ENCODE measurements at regions not wholly inside any gene's neighbourhood (a gene's known extent, or its start where the extent isn't known, plus 50 kb on each side); places are given as distances from the start of the nearest gene placed in this dataset.

GRCh38 chr13:84980571-84980970 lies 818.6 kb downstream of the SLITRK6 start:
- H3K4me3 ChIP-seq (ENCODE audit: low read length), result no peak overlapping the region
- TF ChIP-seq CTCF (conservative IDR thresholded peaks at IDR 0.05; ENCODE audit: low read depth, low read length), result no peak
- DNase-seq (ENCODE audit: low read depth), result no peak

- no peak for DNase-seq (ENCODE audit: low read depth)
- TF ChIP-seq CTCF (conservative IDR thresholded peaks at IDR 0.05; ENCODE audit: low read depth, low read length), result no peak
- H3K4me3 ChIP-seq (ENCODE audit: low read length), result no peak overlapping the region
Measured at GRCh38 chr13:84978851-84979250, 820.4 kb downstream of the SLITRK6 start.

GRCh38 chr13:84973661-84974060 lies 825.6 kb downstream of the SLITRK6 start:
- TF ChIP-seq CTCF (conservative IDR thresholded peaks at IDR 0.05; ENCODE audit: low read depth, low read length), result no peak
- no peak overlapping the region for H3K4me3 ChIP-seq (ENCODE audit: low read length)
- DNase-seq (ENCODE audit: low read depth), result no peak

GRCh38 chr13:84972907-84973306 lies 826.3 kb downstream of the SLITRK6 start:
- H3K4me3 ChIP-seq (ENCODE audit: low read length), result no peak overlapping the region
- DNase-seq (ENCODE audit: low read depth), result no peak
- TF ChIP-seq CTCF (conservative IDR thresholded peaks at IDR 0.05; ENCODE audit: low read depth, low read length), result no peak

- DNase-seq (ENCODE audit: low read depth), result no peak
- no peak overlapping the region for H3K4me3 ChIP-seq (ENCODE audit: low read length)
- TF ChIP-seq CTCF (conservative IDR thresholded peaks at IDR 0.05; ENCODE audit: low read depth, low read length), result no peak
Measured at GRCh38 chr13:84962849-84963248, 836.4 kb downstream of the SLITRK6 start.

GRCh38 chr13:84962141-84962750 lies 837.0 kb downstream of the SLITRK6 start:
- no peak overlapping the region for H3K4me3 ChIP-seq (ENCODE audit: low read length)
- no peak for TF ChIP-seq CTCF (conservative IDR thresholded peaks at IDR 0.05; ENCODE audit: low read depth, low read length)
- DNase-seq (ENCODE audit: low read depth), result no peak

- no peak for TF ChIP-seq CTCF (conservative IDR thresholded peaks at IDR 0.05; ENCODE audit: low read depth, low read length)
- no peak for DNase-seq (ENCODE audit: low read depth)
Measured at GRCh38 chr13:84961023-84961422, 838.2 kb downstream of the SLITRK6 start.

More at GRCh38 chr13:84961023-84961422, 838.2 kb downstream of the SLITRK6 start:
- no peak overlapping the region for H3K4me3 ChIP-seq (ENCODE audit: low read length)

All from retinal pigment epithelial cell (primary cell).